HEK293 (cell line): ENCODE measurements at regions not wholly inside any gene's neighbourhood (a gene's known extent, or its start where the extent isn't known, plus 50 kb on each side); places are given as distances from the start of the nearest gene placed in this dataset.
"Not testable (repeated sequence)": the region's sequence is repeated elsewhere in the genome, so short reads cannot be mapped to it uniquely, and the experiment has no call there.

Source experiments
- CTCF ChIA-PET: fragments of 350-600 bp; formaldehyde crosslinking; extraction: SDS; loops from one replicate; lab custom pipeline; 2021; ENCODE audit warnings: antibody characterized with exemption; lab: Yijun Ruan, JAX
- POLR2A ChIA-PET: fragments of 300-600 bp; formaldehyde crosslinking; extraction: SDS; loops from one replicate; lab custom pipeline; 2020; ENCODE audit warnings: antibody characterized with exemption, inconsistent platforms; lab: Yijun Ruan, JAX
- H3K27ac ChIP-seq: fragments of 200-500 bp; sonication (Bioruptor generic); 2 replicates; pipeline ENCODE4 v1.5.1; 2014; ENCODE audit warnings: low read depth, low read length, control low read depth, inconsistent platforms; ENCODE audit errors: extremely low read depth
- H3K36me3 ChIP-seq, 2 experiments: fragments of 200-500 bp in 1 of 2; sonication (Bioruptor generic) in 1 of 2; 1 replicate in 1 of 2; 2 replicates in 1 of 2; pipeline ENCODE4 v1.5.1; 2014 to 2017; ENCODE audit warnings: inconsistent platforms in 2 of 2, low read length in 2 of 2; ENCODE audit not compliant: control insufficient read depth in 2 of 2, insufficient read depth in 1 of 2
- H3K4me1 ChIP-seq: fragments of 200-500 bp; sonication (Bioruptor generic); 2 replicates; pipeline ENCODE4 v1.5.1; 2014; ENCODE audit warnings: mild to moderate bottlenecking, low read length, inconsistent platforms; ENCODE audit not compliant: control insufficient read depth, insufficient read depth
- H3K4me3 ChIP-seq: 2 replicates; pipeline ENCODE4 v1.5.1; 2011; ENCODE audit warnings: low read depth, mild to moderate bottlenecking, control low read depth, low read length, moderate library complexity
- H3K9me3 ChIP-seq: fragments of 200-500 bp; sonication (Bioruptor generic); 2 replicates; pipeline ENCODE4 v1.5.1; 2014; ENCODE audit warnings: low read depth, low read length, inconsistent platforms; ENCODE audit not compliant: control insufficient read depth, insufficient read depth
- ZNF654 ChIP-seq: fragments of 450-650 bp; formaldehyde crosslinking; IDR thresholded peaks from 2 replicates; pipeline ENCODE4 v1.5.1; 2016; ENCODE audit warnings: low read depth, missing biosample characterization, missing genetic modification characterization

- H3K9me3 ChIP-seq, H3K36me3 ChIP-seq, POLR2A ChIA-PET, H3K27ac ChIP-seq, H3K4me3 ChIP-seq, H3K4me1 ChIP-seq, CTCF ChIA-PET: not testable (repeated sequence)
These were observed 104.1 kb downstream of the THSD1 start for GRCh38 chr13:52301810-52302400.

- H3K9me3 ChIP-seq, CTCF ChIA-PET, POLR2A ChIA-PET, H3K4me1 ChIP-seq, H3K4me3 ChIP-seq, H3K27ac ChIP-seq, H3K36me3 ChIP-seq: not testable (repeated sequence)
These were observed 107.8 kb downstream of the THSD1 start for GRCh38 chr13:52298079-52298661.

GRCh38 chr13:52288891-52289290 is 117.1 kb downstream of the THSD1 start:
- H3K4me3 ChIP-seq, H3K9me3 ChIP-seq, H3K36me3 ChIP-seq, H3K27ac ChIP-seq, CTCF ChIA-PET, H3K4me1 ChIP-seq, POLR2A ChIA-PET: not testable (repeated sequence)

GRCh38 chr13:52281387-52281786 is 122.0 kb upstream of the NEK3 start:
- H3K27ac ChIP-seq, H3K4me1 ChIP-seq, POLR2A ChIA-PET, H3K9me3 ChIP-seq, H3K36me3 ChIP-seq, H3K4me3 ChIP-seq, CTCF ChIA-PET: not testable (repeated sequence)

- H3K27ac ChIP-seq, POLR2A ChIA-PET, H3K4me3 ChIP-seq, CTCF ChIA-PET, H3K4me1 ChIP-seq, H3K36me3 ChIP-seq, H3K9me3 ChIP-seq: not testable (repeated sequence)
These were observed 120.0 kb upstream of the NEK3 start for GRCh38 chr13:52279408-52279807.

- POLR2A ChIA-PET, H3K4me3 ChIP-seq: not testable (repeated sequence)
These were observed 94.9 kb upstream of the NEK3 start for GRCh38 chr13:52254299-52254698.

GRCh38 chr13:52240752-52241151 is 81.4 kb upstream of the NEK3 start:
- H3K4me1 ChIP-seq, CTCF ChIA-PET, H3K27ac ChIP-seq, H3K36me3 ChIP-seq, H3K9me3 ChIP-seq, H3K4me3 ChIP-seq, POLR2A ChIA-PET: not testable (repeated sequence)

More at GRCh38 chr13:52254299-52254698, 94.9 kb upstream of the NEK3 start:
- H3K9me3 ChIP-seq, H3K4me1 ChIP-seq, H3K27ac ChIP-seq, CTCF ChIA-PET, H3K36me3 ChIP-seq: not testable (repeated sequence)

GRCh38 chr13:52235900-52236595 is 76.7 kb upstream of the NEK3 start:
- H3K36me3 ChIP-seq, H3K4me1 ChIP-seq, H3K27ac ChIP-seq, POLR2A ChIA-PET, H3K4me3 ChIP-seq, H3K9me3 ChIP-seq: not testable (repeated sequence)
- peak; percentile 74 for TF ChIP-seq ZNF654
- CTCF ChIA-PET = interaction anchor here (0.6 kb wide), 2 partner anchors 114 to 386 kb away, joined by 3 to 4 read pairs; no protein-coding TSS in a partner anchor

- H3K27ac ChIP-seq, H3K9me3 ChIP-seq, H3K4me1 ChIP-seq, POLR2A ChIA-PET, CTCF ChIA-PET, H3K4me3 ChIP-seq, H3K36me3 ChIP-seq: not testable (repeated sequence)
These were observed 75.5 kb upstream of the NEK3 start for GRCh38 chr13:52234928-52235327.

- POLR2A ChIA-PET, H3K36me3 ChIP-seq, H3K4me1 ChIP-seq, H3K9me3 ChIP-seq, CTCF ChIA-PET, H3K27ac ChIP-seq, H3K4me3 ChIP-seq: not testable (repeated sequence)
These were observed 63.7 kb upstream of the NEK3 start for GRCh38 chr13:52223063-52223462.
